GM20000 (cell line): ENCODE measurements at regions not wholly inside any gene's neighbourhood (a gene's known extent, or its start where the extent isn't known, plus 50 kb on each side); places are given as distances from the start of the nearest gene placed in this dataset.
A peak's percentile ranks its signal among the peaks of the same experiment; 100 is the strongest.

Experiments used
- DNase-seq: peaks from one replicate; pipeline ENCODE4 v3.0.0; 2012; ENCODE audit warnings: low spot score
- CTCF ChIP-seq: IDR thresholded peaks from 2 replicates; pipeline ENCODE4 v1.5.1; 2012; ENCODE audit warnings: mild to moderate bottlenecking, control low read depth; ENCODE audit errors: extremely low read depth, missing control alignments

- no peak for TF ChIP-seq CTCF
- no peak for DNase-seq
Measured at GRCh38 chr2:217171874-217172273, 312.0 kb upstream of the TNP1 start.

GRCh38 chr2:217168496-217168895, 308.6 kb upstream of the TNP1 start:
- DNase-seq, result no peak
- no peak for TF ChIP-seq CTCF

GRCh38 chr2:217167531-217167930, 307.7 kb upstream of the TNP1 start:
- no peak for TF ChIP-seq CTCF
- no peak for DNase-seq

- DNase-seq, result peak; percentile 15
Measured at GRCh38 chr2:217166241-217166850, 306.5 kb upstream of the TNP1 start.

GRCh38 chr2:217165547-217165946, 305.7 kb upstream of the TNP1 start:
- no peak for DNase-seq
- TF ChIP-seq CTCF, result no peak

More at GRCh38 chr2:217166241-217166850, 306.5 kb upstream of the TNP1 start:
- TF ChIP-seq CTCF, result peak; percentile 32

- DNase-seq, result no peak
- no peak for TF ChIP-seq CTCF
Measured at GRCh38 chr2:217163987-217164386, 304.1 kb upstream of the TNP1 start.

- DNase-seq, result peak; percentile 15
- TF ChIP-seq CTCF, result no peak
Measured at GRCh38 chr2:217162533-217162932, 302.7 kb upstream of the TNP1 start.
